Fibroblast of skin of scalp (primary cell): ENCODE measurements at regions not wholly inside any gene's neighbourhood (a gene's known extent, or its start where the extent isn't known, plus 50 kb on each side); places are given as distances from the start of the nearest gene placed in this dataset.

Experiments used
- DNase-seq: peaks from one replicate; pipeline ENCODE4 v3.0.0-alpha.2; 2013

- no peak for DNase-seq
Measured at GRCh38 chr6:12423832-12424231, 133.7 kb downstream of the EDN1 start.

- DNase-seq: no peak
Measured at GRCh38 chr6:12426121-12426520, 136.0 kb downstream of the EDN1 start.

GRCh38 chr6:12431023-12431422 lies 140.9 kb downstream of the EDN1 start:
- DNase-seq: no peak

- no peak for DNase-seq
Measured at GRCh38 chr6:12436224-12436623, 146.1 kb downstream of the EDN1 start.

GRCh38 chr6:12436683-12437082 lies 146.5 kb downstream of the EDN1 start:
- no peak for DNase-seq

DNA sequence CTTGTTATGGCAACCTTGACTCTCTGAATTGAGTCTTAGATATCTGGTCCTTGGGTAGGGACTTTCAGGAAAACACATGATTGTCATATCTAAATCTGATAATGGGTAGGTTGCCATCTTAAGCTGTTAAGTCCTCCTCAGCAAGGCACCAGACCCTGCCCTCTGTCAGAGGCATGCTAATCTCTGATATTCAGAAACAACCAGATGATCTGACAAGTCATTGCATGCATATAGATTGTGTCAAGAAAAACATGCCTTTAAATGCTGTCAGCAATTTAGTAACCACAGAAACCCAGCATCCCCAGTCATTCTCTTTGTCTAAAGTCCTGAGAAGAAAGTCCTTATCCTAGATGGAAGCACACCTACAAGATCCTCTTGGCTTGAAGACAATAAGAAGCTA lies 149.1 kb downstream of the EDN1 start:
- DNase-seq: no peak

GRCh38 chr6:12440981-12441380 lies 150.8 kb downstream of the EDN1 start:
- DNase-seq: peak; percentile 33

DNA sequence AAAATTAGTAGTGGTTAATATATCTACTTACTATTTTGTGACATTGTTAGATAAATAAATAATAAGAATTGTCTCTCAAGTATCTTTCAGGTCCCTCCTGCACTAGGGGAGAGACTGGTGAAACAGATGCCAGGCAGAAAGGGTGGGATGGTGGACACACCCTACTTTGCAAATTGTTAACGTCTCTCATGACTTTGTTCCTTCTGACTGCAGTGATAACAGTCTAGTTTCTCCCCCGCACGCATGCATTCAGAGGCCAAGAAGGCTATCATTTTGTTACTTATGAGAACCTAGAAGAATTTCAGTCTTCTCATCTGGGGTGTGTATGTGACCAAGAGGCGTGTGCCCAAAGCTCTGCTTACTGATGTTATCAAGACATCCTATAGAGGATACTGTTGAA lies 152.3 kb downstream of the EDN1 start:
- no peak for DNase-seq

DNA sequence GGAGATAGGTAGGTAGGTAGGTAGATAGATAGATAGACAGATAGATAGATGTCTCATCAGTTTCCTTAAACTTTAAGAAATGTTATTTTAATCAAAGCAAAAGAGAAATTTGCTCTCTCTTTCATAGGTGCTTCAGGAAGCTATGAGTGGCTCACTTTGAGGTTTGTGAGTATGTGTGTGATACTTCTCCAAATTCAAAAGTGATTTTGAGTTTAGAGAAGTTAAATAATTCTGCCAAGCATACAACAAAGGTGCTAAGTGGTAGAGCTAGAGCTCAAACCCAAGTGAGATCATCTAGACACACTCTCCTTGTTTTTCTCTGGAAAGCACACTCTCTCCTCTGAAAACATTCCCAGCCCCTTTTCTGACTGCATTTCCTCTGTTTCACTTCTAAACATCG lies 156.2 kb downstream of the EDN1 start:
- no peak for DNase-seq

GRCh38 chr6:12449447-12449846 lies 159.3 kb downstream of the EDN1 start:
- no peak for DNase-seq

GRCh38 chr6:12450467-12450866 lies 160.3 kb downstream of the EDN1 start:
- DNase-seq: no peak

GRCh38 chr6:12456343-12456742 lies 166.2 kb downstream of the EDN1 start:
- no peak for DNase-seq

- no peak for DNase-seq
Measured at GRCh38 chr6:12457094-12457493, 166.9 kb downstream of the EDN1 start.

- peak; percentile 19 for DNase-seq
Measured at GRCh38 chr6:12458558-12458957, 168.4 kb downstream of the EDN1 start.

- DNase-seq: peak; percentile 25
Measured at GRCh38 chr6:12459945-12460661, 169.9 kb downstream of the EDN1 start.

DNA sequence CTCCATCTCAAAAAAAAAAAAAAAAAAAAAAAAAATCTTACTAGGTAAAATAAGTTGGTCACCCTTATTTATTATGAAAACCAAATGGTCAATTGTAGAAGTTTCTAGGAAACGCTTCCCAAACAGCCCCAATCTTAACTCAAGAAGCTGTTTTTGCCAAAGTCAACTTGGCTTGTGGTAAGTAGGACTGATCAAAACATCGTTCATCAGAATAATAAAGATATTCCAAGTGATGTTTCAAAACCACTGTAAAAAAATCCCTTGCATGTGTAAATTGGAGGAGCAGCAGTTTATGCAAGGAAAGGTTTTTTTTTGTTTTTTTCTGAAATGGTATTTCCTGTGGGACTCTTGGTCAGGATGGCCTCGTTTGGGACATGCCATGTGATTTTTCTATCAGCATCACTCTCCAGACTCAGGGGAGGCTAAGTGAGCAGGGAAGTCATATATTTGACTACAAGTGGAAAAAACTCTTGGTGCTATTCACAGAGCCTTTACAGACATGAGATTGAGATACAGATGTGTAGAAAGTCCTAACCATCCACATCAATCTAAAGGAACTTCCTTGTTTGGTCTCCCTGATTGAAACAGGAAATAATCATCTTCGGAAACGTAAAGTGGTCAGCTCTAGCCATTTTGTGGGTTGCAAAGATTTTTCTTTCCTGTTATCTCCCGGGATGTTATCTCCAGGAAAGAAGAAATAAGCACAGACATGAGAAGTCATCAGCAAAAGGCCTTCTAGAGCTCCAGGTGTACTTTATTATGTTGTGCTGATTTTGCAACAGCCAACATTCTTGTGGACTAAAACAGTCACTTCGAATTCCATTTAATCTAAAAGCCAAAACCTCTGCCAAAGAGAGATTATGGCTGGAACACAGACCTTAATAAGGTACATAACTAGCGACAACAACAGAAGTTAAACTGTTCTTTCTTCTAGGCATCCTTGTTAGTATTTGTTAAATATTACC lies 177.8 kb downstream of the EDN1 start:
- DNase-seq: no peak

- peak; percentile 42 for DNase-seq
Measured at GRCh38 chr6:12472601-12473038, 182.5 kb downstream of the EDN1 start.

- no peak for DNase-seq
Measured at GRCh38 chr6:12473494-12473893, 183.3 kb downstream of the EDN1 start.

- DNase-seq: no peak
Measured at GRCh38 chr6:12474167-12475140, 184.3 kb downstream of the EDN1 start.

DNA sequence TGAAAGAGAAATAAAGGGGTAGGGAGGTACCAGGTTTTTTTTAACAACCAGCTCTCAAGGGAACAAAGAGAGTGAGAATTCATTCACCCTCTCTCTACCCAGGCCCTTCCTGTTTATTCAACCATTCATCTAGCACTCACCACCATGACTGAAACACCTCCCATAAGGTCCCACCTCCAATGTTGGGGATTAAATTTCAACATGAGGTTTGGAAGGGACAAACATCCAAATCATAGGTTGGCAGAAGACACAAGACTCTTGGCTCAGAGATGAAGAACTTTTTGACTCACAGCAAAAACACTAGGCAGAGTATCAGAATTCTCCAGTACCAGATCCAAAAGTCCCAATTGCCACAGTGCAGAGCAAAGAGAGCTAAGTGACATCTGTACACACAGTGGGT lies 186.3 kb downstream of the EDN1 start:
- DNase-seq: no peak

- DNase-seq: no peak
Measured at GRCh38 chr6:12477616-12478015, 187.5 kb downstream of the EDN1 start.

DNA sequence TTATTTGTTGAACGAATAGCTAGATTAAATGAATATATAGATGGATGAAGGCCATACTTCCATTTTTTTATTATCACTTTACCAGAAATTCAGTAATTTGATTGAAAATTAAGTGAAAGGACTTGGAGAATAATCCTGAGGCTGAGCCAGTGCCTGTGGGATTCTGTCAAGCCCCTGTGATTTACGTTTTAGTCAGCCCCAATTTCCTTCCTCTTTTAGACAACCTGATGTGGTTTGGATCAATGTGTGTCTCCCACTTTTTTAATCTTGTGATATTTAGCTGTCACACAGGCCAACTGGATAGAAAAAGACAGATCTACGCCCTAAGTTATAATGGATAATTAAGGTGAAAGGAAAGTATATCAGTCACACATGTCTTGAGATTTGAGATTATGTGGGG lies 188.8 kb downstream of the EDN1 start:
- no peak for DNase-seq

DNA sequence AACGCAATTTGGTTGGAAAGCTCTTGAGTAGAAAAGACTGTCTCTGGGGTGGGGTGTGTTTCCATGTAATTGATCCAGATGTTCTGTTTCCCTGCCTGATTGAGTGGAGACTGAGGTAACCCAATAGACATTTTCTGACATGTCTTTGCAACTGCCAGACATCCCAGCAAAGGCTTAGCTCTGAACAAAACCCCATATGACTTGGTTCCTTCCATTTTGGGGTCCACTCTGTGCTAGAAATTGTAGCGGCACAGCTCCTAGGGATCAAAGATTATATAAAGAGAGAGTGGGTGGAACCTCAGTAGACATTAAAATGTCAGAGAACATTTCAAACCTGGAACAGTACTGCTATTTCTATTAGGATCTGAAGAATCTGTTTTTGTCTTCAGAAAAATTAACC lies 189.3 kb downstream of the EDN1 start:
- DNase-seq: no peak
